DND-41 (cell line): ENCODE measurements at regions not wholly inside any gene's neighbourhood (a gene's known extent, or its start where the extent isn't known, plus 50 kb on each side); places are given as distances from the start of the nearest gene placed in this dataset.

Source experiments
- ATAC-seq: fragments of 200-7000 bp; cut with Tn5 transposase; 3 replicates; pipeline ENCODE4 v1.9.1; 2021; ENCODE audit warnings: low read depth; ENCODE audit not compliant: insufficient read depth
- DNase-seq: peaks from one replicate; pipeline ENCODE4 v3.0.0-alpha.2; 2020
- H2AFZ ChIP-seq: 2 replicates; pipeline ENCODE4 v1.6.0; 2012; ENCODE audit warnings: low read depth, low read length
- H3K27ac ChIP-seq: 2 replicates; pipeline ENCODE4 v1.5.1; 2012; ENCODE audit warnings: low read length, inconsistent platforms
- H3K27me3 ChIP-seq: fragments of 200-600 bp; sonication (generic); 2 replicates; pipeline ENCODE4 v1.6.0; 2012; ENCODE audit warnings: low read length, mild to moderate bottlenecking, inconsistent platforms; ENCODE audit not compliant: insufficient read depth, poor library complexity
- H3K36me3 ChIP-seq: 2 replicates; pipeline ENCODE4 v1.5.1; 2012; ENCODE audit warnings: low read length, inconsistent platforms; ENCODE audit not compliant: insufficient read depth
- H3K4me1 ChIP-seq: 2 replicates; pipeline ENCODE4 v1.5.1; 2012; ENCODE audit warnings: mild to moderate bottlenecking, low read length; ENCODE audit not compliant: insufficient read depth
- H3K4me2 ChIP-seq: 2 replicates; pipeline ENCODE4 v1.6.0; 2012; ENCODE audit warnings: mild to moderate bottlenecking, moderate library complexity, low read length, inconsistent platforms; ENCODE audit not compliant: insufficient read depth
- H3K4me3 ChIP-seq, 2 experiments: fragments of 200-600 bp in 1 of 2; shearing (Covaris generic) in 1 of 2; 2 replicates each; pipeline ENCODE4 v1.5.1; 2012 to 2016; ENCODE audit warnings: inconsistent platforms in 2 of 2, low read length in 2 of 2, mild to moderate bottlenecking in 2 of 2, low read depth in 1 of 2, moderate library complexity in 1 of 2
- H3K79me2 ChIP-seq: 2 replicates; pipeline ENCODE4 v1.6.0; 2012; ENCODE audit warnings: low read length, inconsistent platforms; ENCODE audit not compliant: insufficient read depth
- H3K9ac ChIP-seq: 2 replicates; pipeline ENCODE4 v1.6.0; 2012; ENCODE audit warnings: low read depth, mild to moderate bottlenecking, inconsistent platforms, low read length, moderate library complexity
- H3K9me3 ChIP-seq: 2 replicates; pipeline ENCODE4 v1.5.1; 2012; ENCODE audit warnings: low read length, moderate library complexity, mild to moderate bottlenecking, inconsistent platforms; ENCODE audit not compliant: insufficient read depth, severe bottlenecking
- H4K20me1 ChIP-seq: 2 replicates; pipeline ENCODE4 v1.6.0; 2012; ENCODE audit warnings: low read length; ENCODE audit not compliant: insufficient read depth
- CTCF ChIP-seq: IDR thresholded peaks from 2 replicates; pipeline ENCODE4 v1.5.1; 2012; ENCODE audit warnings: borderline replicate concordance, low read length, moderate library complexity, mild to moderate bottlenecking; ENCODE audit not compliant: poor library complexity, severe bottlenecking; ENCODE audit errors: extremely low read depth
- EZH2 ChIP-seq: IDR thresholded peaks from 3 replicates; pipeline ENCODE4 v1.6.1; 2012; ENCODE audit warnings: borderline replicate concordance, low read depth, mild to moderate bottlenecking, moderate library complexity, low read length, inconsistent platforms; ENCODE audit not compliant: severe bottlenecking

GRCh38 chr1:81111818-81112217 lies 688.9 kb upstream of the ADGRL2 start:
- no peak for TF ChIP-seq EZH2
- TF ChIP-seq CTCF: no peak
- Histone ChIP-seq H3K27me3 (no peaks in the 10 kb centered on the region), H3K9me3 (no peaks in the 10 kb centered on the region), H4K20me1 (no peaks in the 10 kb centered on the region), H3K79me2 (no peaks in the 10 kb centered on the region), H3K27ac (no peak overlapping the region), H3K4me2 (no peak overlapping the region), H3K4me1 (no peaks in the 10 kb centered on the region), H3K36me3 (no peaks in the 10 kb centered on the region), H3K9ac (no peak overlapping the region), H3K4me3 (no peak overlapping the region), H2AFZ (no peak overlapping the region)
- DNase-seq (no peak), ATAC-seq (no peak)

GRCh38 chr1:81109038-81109437 lies 691.7 kb upstream of the ADGRL2 start:
- Histone ChIP-seq H3K79me2 (no peaks in the 10 kb centered on the region), H3K36me3 (no peaks in the 10 kb centered on the region), H3K9ac (no peak overlapping the region), H3K27me3 (no peaks in the 10 kb centered on the region), H2AFZ (no peak overlapping the region), H3K4me3 (no peak overlapping the region), H3K4me1 (no peaks in the 10 kb centered on the region), H3K9me3 (no peaks in the 10 kb centered on the region), H4K20me1 (no peaks in the 10 kb centered on the region), H3K4me2 (no peak overlapping the region), H3K27ac (no peak overlapping the region)
- TF ChIP-seq EZH2 (no peak), CTCF (no peak)
- no peak for DNase-seq
- ATAC-seq: no peak

- DNase-seq (no peak), ATAC-seq (no peak)
- no peaks in the 10 kb centered on the region for H3K36me3 ChIP-seq
- no peaks in the 10 kb centered on the region for H4K20me1 ChIP-seq
- no peak overlapping the region for H2AFZ ChIP-seq
- H3K27ac ChIP-seq: no peak overlapping the region
- H3K27me3 ChIP-seq: no peaks in the 10 kb centered on the region
- TF ChIP-seq CTCF: no peak
- TF ChIP-seq EZH2: no peak
- no peak overlapping the region for H3K4me2 ChIP-seq
- no peaks in the 10 kb centered on the region for H3K79me2 ChIP-seq
- H3K4me3 ChIP-seq: no peak overlapping the region
- H3K4me1 ChIP-seq: no peaks in the 10 kb centered on the region
- no peak overlapping the region for H3K9ac ChIP-seq
- H3K9me3 ChIP-seq: no peaks in the 10 kb centered on the region
These were observed 702.9 kb upstream of the ADGRL2 start for GRCh38 chr1:81097860-81098259.

GRCh38 chr1:81073580-81073979 lies 727.2 kb upstream of the ADGRL2 start:
- H3K27me3 ChIP-seq: no peaks in the 10 kb centered on the region
- no peaks in the 10 kb centered on the region for H3K9me3 ChIP-seq
- H3K4me3 ChIP-seq: no peak overlapping the region
- H4K20me1 ChIP-seq: no peaks in the 10 kb centered on the region
- no peak overlapping the region for H2AFZ ChIP-seq
- DNase-seq (no peak), ATAC-seq (no peak)
- H3K9ac ChIP-seq: no peak overlapping the region
- H3K79me2 ChIP-seq: no peaks in the 10 kb centered on the region
- no peak overlapping the region for H3K27ac ChIP-seq
- no peaks in the 10 kb centered on the region for H3K36me3 ChIP-seq
- TF ChIP-seq CTCF: no peak
- no peaks in the 10 kb centered on the region for H3K4me1 ChIP-seq
- H3K4me2 ChIP-seq: no peak overlapping the region
